Skeletal muscle cell (primary cell): ENCODE measurements at regions not wholly inside any gene's neighbourhood (a gene's known extent, or its start where the extent isn't known, plus 50 kb on each side); places are given as distances from the start of the nearest gene placed in this dataset.

Experiments used
- DNase-seq: peaks from one replicate; pipeline ENCODE4 v3.0.0-alpha.2; 2010; ENCODE audit warnings: low read depth
- H3K4me3 ChIP-seq: 2 replicates; pipeline ENCODE4 v1.5.1; 2011; ENCODE audit warnings: low read depth, mild to moderate bottlenecking, control low read depth, low read length, moderate library complexity

- DNase-seq: no peak
- no peak overlapping the region for H3K4me3 ChIP-seq
Measured at GRCh38 chr15:93631958-93632618, 543.1 kb upstream of the RGMA start.

GRCh38 chr15:93619597-93619996 lies 530.6 kb upstream of the RGMA start:
- DNase-seq: no peak
- no peak overlapping the region for H3K4me3 ChIP-seq

- no peak for DNase-seq
- H3K4me3 ChIP-seq: no peak overlapping the region
Measured at GRCh38 chr15:93617443-93617842, 528.4 kb upstream of the RGMA start.

- no peak for DNase-seq
- H3K4me3 ChIP-seq: no peak overlapping the region
Measured at GRCh38 chr15:93614386-93615104, 525.5 kb upstream of the RGMA start.

GRCh38 chr15:93613386-93613785 lies 524.4 kb upstream of the RGMA start:
- no peak overlapping the region for H3K4me3 ChIP-seq
- DNase-seq: no peak

- H3K4me3 ChIP-seq: no peak overlapping the region
- DNase-seq: no peak
Measured at GRCh38 chr15:93612953-93613352, 523.9 kb upstream of the RGMA start.

GRCh38 chr15:93610944-93611343 lies 521.9 kb upstream of the RGMA start:
- H3K4me3 ChIP-seq: no peak overlapping the region
- DNase-seq: no peak

GRCh38 chr15:93608643-93609148 lies 519.7 kb upstream of the RGMA start:
- no peak for DNase-seq
- H3K4me3 ChIP-seq: no peak overlapping the region

- no peak for DNase-seq
- no peak overlapping the region for H3K4me3 ChIP-seq
Measured at GRCh38 chr15:93603550-93603949, 514.5 kb upstream of the RGMA start.

- DNase-seq: no peak
- H3K4me3 ChIP-seq: no peak overlapping the region
Measured at GRCh38 chr15:93587059-93587521, 498.1 kb upstream of the RGMA start.

- no peak for DNase-seq
- no peak overlapping the region for H3K4me3 ChIP-seq
Measured at GRCh38 chr15:93585012-93585411, 496.0 kb upstream of the RGMA start.

- no peak for DNase-seq
- no peak overlapping the region for H3K4me3 ChIP-seq
Measured at GRCh38 chr15:93583968-93584367, 495.0 kb upstream of the RGMA start.

- DNase-seq: no peak
- H3K4me3 ChIP-seq: no peak overlapping the region
Measured at GRCh38 chr15:93583552-93583951, 494.5 kb upstream of the RGMA start.

- no peak for DNase-seq
- H3K4me3 ChIP-seq: no peak overlapping the region
Measured at GRCh38 chr15:93570527-93570926, 481.5 kb upstream of the RGMA start.

GRCh38 chr15:93566762-93567161 lies 477.8 kb upstream of the RGMA start:
- no peak for DNase-seq
- no peak overlapping the region for H3K4me3 ChIP-seq

- no peak for DNase-seq
- H3K4me3 ChIP-seq: no peak overlapping the region
Measured at GRCh38 chr15:93565201-93565600, 476.2 kb upstream of the RGMA start.

GRCh38 chr15:93563218-93563617 lies 474.2 kb upstream of the RGMA start:
- no peak overlapping the region for H3K4me3 ChIP-seq
- no peak for DNase-seq

- no peak for DNase-seq
- H3K4me3 ChIP-seq: no peak overlapping the region
Measured at GRCh38 chr15:93562395-93563123, 473.5 kb upstream of the RGMA start.

- DNase-seq: no peak
- H3K4me3 ChIP-seq: no peak overlapping the region
Measured at GRCh38 chr15:93557696-93558095, 468.7 kb upstream of the RGMA start.

GRCh38 chr15:93553167-93553935 lies 464.3 kb upstream of the RGMA start:
- H3K4me3 ChIP-seq: no peak overlapping the region
- DNase-seq: no peak
